ENCODE measurements at regions not wholly inside any gene's neighbourhood (a gene's known extent, or its start where the extent isn't known, plus 50 kb on each side); places are given as distances from the start of the nearest gene placed in this dataset.

GRCh38 chr2:18425210-18425703 lies 135.2 kb downstream of the RDH14 start:
- no peak for TF ChIP-seq RBBP5 (IDR thresholded peaks at IDR 0.05; ENCODE audit: borderline replicate concordance, low read depth, low read length)
- no peak for TF ChIP-seq BACH1 (IDR thresholded peaks at IDR 0.05; ENCODE audit: low read length)
- TF ChIP-seq EP300 (IDR thresholded peaks at IDR 0.05; ENCODE audit: borderline replicate concordance in 1 of 2, low read depth in 2 of 2, low read length in 2 of 2): no peak
- TF ChIP-seq CTCF (IDR thresholded peaks at IDR 0.05; ENCODE audit: control extremely low read depth in 1 of 3, insufficient read depth in 1 of 3, low read depth in 1 of 3, low read length in 3 of 3): no peak
